ENCODE measurements at regions not wholly inside any gene's neighbourhood (a gene's known extent, or its start where the extent isn't known, plus 50 kb on each side); places are given as distances from the start of the nearest gene placed in this dataset.

DNA sequence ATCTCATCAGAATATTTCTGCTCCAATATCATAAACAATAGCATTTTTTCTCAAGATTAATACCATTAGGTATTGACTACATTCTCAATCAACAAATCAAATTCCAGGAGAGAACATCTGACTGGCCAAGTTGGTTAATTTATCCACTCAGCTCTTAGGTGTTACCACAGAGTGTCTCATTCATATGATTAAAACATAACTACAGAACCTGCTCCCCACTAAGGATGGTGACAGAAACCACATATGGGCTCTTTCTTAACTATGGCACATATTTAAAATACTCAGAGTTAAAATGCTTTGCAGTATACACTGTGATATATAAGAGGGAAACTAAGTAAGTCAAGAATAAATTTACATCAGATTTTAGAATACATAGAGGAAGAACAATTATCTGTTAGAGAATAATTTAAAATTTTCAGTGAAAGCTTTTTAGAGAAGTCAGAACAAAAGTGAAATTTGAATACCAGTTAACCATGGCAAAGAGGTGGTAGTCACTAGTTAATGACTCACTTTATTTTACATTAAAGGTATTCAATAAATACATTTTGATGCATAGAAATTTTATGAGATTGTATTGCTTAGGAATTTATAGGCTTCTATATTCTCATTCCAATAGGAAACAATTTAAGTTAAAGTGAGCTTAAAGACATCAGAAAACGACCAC is 1120.8 kb upstream of the TMEFF2 start:
- Histone ChIP-seq H3K4me3 (ENCODE audit: insufficient read depth in 1 of 2, low read depth in 1 of 2, low read length in 2 of 2) (no peak overlapping the region), H4K8ac (ENCODE audit: low read length) (no peak overlapping the region), H4K91ac (ENCODE audit: low read length) (no peak overlapping the region), H2BK12ac (ENCODE audit: low read length in 2 of 2) (no peak overlapping the region), H2AK5ac (ENCODE audit: low read length, severe bottlenecking) (no peak overlapping the region), H3K4me1 (ENCODE audit: control insufficient read depth, insufficient read depth, low read depth, low read length) (no peaks in the 10 kb centered on the region), H3K27me3 (ENCODE audit: control insufficient read depth in 1 of 2, insufficient read depth in 1 of 2, low read length in 2 of 2) (no peaks in the 10 kb centered on the region), H2BK120ac (ENCODE audit: low read depth, low read length) (no peak overlapping the region), H3K36me3 (ENCODE audit: control insufficient read depth in 1 of 2, insufficient read depth in 2 of 2, low read depth in 1 of 2, low read length in 2 of 2) (no peaks in the 10 kb centered on the region), H3K4ac (ENCODE audit: low read depth in 1 of 2, low read length in 2 of 2) (no peak overlapping the region), H3K14ac (ENCODE audit: low read length in 2 of 2) (no peak overlapping the region), H2BK5ac (ENCODE audit: low read depth, low read length, poor library complexity, severe bottlenecking) (no peak overlapping the region), H3K9ac (ENCODE audit: low read length) (no peak overlapping the region), H3K9me3 (ENCODE audit: control insufficient read depth, low read length) (no peaks in the 10 kb centered on the region), H3K4me2 (ENCODE audit: low read length, poor library complexity, severe bottlenecking) (no peak overlapping the region), H3K27ac (ENCODE audit: low read length, poor library complexity, severe bottlenecking) (no peak overlapping the region), H3K18ac (ENCODE audit: low read depth in 1 of 2, low read length in 2 of 2) (no peak overlapping the region), H2BK15ac (ENCODE audit: low read depth, poor library complexity, severe bottlenecking) (no peak overlapping the region), H2AFZ (ENCODE audit: low read depth, low read length) (no peak overlapping the region), H3K79me1 (replicated peaks; ENCODE audit: low read length, poor library complexity, severe bottlenecking) (no peaks in the 10 kb centered on the region), H3K23ac (ENCODE audit: low read length in 2 of 2) (no peak overlapping the region)
- DNase-seq = no peak
- no CpG with 5 or more reads among the region's 1 CpG for WGBS

- Histone ChIP-seq H3K79me1 (replicated peaks; ENCODE audit: low read length, poor library complexity, severe bottlenecking) (no peaks in the 10 kb centered on the region), H3K23ac (ENCODE audit: low read length in 2 of 2) (no peak overlapping the region), H3K9me3 (ENCODE audit: control insufficient read depth, low read length) (no peaks in the 10 kb centered on the region), H3K14ac (ENCODE audit: low read length in 2 of 2) (no peak overlapping the region), H4K8ac (ENCODE audit: low read length) (no peak overlapping the region), H2AK5ac (ENCODE audit: low read length, severe bottlenecking) (no peak overlapping the region), H3K18ac (ENCODE audit: low read depth in 1 of 2, low read length in 2 of 2) (no peak overlapping the region), H4K91ac (ENCODE audit: low read length) (no peak overlapping the region), H3K36me3 (ENCODE audit: control insufficient read depth in 1 of 2, insufficient read depth in 2 of 2, low read depth in 1 of 2, low read length in 2 of 2) (no peaks in the 10 kb centered on the region), H2BK12ac (ENCODE audit: low read length in 2 of 2) (no peak overlapping the region), H2BK5ac (ENCODE audit: low read depth, low read length, poor library complexity, severe bottlenecking) (no peak overlapping the region), H3K27ac (ENCODE audit: low read length, poor library complexity, severe bottlenecking) (no peak overlapping the region), H3K4me2 (ENCODE audit: low read length, poor library complexity, severe bottlenecking) (no peak overlapping the region), H2BK15ac (ENCODE audit: low read depth, poor library complexity, severe bottlenecking) (no peak overlapping the region), H3K4me3 (ENCODE audit: insufficient read depth in 1 of 2, low read depth in 1 of 2, low read length in 2 of 2) (no peak overlapping the region), H2BK120ac (ENCODE audit: low read depth, low read length) (no peak overlapping the region), H3K27me3 (ENCODE audit: control insufficient read depth in 1 of 2, insufficient read depth in 1 of 2, low read length in 2 of 2) (no peaks in the 10 kb centered on the region), H3K9ac (ENCODE audit: low read length) (no peak overlapping the region), H3K4ac (ENCODE audit: low read depth in 1 of 2, low read length in 2 of 2) (no peak overlapping the region), H3K4me1 (ENCODE audit: control insufficient read depth, insufficient read depth, low read depth, low read length) (no peaks in the 10 kb centered on the region), H2AFZ (ENCODE audit: low read depth, low read length) (no peak overlapping the region)
- DNase-seq = no peak
- 80% methylated on average over 2 of the region's 2 CpGs for WGBS
Measured at GRCh38 chr2:193303464-193303863, 1108.7 kb upstream of the TMEFF2 start.

GRCh38 chr2:193294371-193294770 is 1099.6 kb upstream of the TMEFF2 start:
- no peak overlapping the region for H3K27ac ChIP-seq (ENCODE audit: low read length, poor library complexity, severe bottlenecking)
- H3K14ac ChIP-seq (ENCODE audit: low read length in 2 of 2) = no peak overlapping the region
- no peak overlapping the region for H2BK15ac ChIP-seq (ENCODE audit: low read depth, poor library complexity, severe bottlenecking)
- H3K9ac ChIP-seq (ENCODE audit: low read length) = no peak overlapping the region
- no peak overlapping the region for H2BK120ac ChIP-seq (ENCODE audit: low read depth, low read length)
- no peak overlapping the region for H4K91ac ChIP-seq (ENCODE audit: low read length)
- WGBS = no CpG with 5 or more reads among the region's 1 CpG
- no peaks in the 10 kb centered on the region for H3K36me3 ChIP-seq (ENCODE audit: control insufficient read depth in 1 of 2, insufficient read depth in 2 of 2, low read depth in 1 of 2, low read length in 2 of 2)
- no peak overlapping the region for H3K18ac ChIP-seq (ENCODE audit: low read depth in 1 of 2, low read length in 2 of 2)
- no peak overlapping the region for H4K8ac ChIP-seq (ENCODE audit: low read length)
- no peak overlapping the region for H3K4me2 ChIP-seq (ENCODE audit: low read length, poor library complexity, severe bottlenecking)
- no peak overlapping the region for H3K23ac ChIP-seq (ENCODE audit: low read length in 2 of 2)
- no peaks in the 10 kb centered on the region for H3K27me3 ChIP-seq (ENCODE audit: control insufficient read depth in 1 of 2, insufficient read depth in 1 of 2, low read length in 2 of 2)
- no peak overlapping the region for H3K4me3 ChIP-seq (ENCODE audit: insufficient read depth in 1 of 2, low read depth in 1 of 2, low read length in 2 of 2)
- H3K79me1 ChIP-seq (replicated peaks; ENCODE audit: low read length, poor library complexity, severe bottlenecking) = no peaks in the 10 kb centered on the region
- no peak overlapping the region for H2BK12ac ChIP-seq (ENCODE audit: low read length in 2 of 2)
- no peak overlapping the region for H2BK5ac ChIP-seq (ENCODE audit: low read depth, low read length, poor library complexity, severe bottlenecking)
- H3K4me1 ChIP-seq (ENCODE audit: control insufficient read depth, insufficient read depth, low read depth, low read length) = no peaks in the 10 kb centered on the region
- peaks cover 6% of the 10 kb centered on the region for H3K9me3 ChIP-seq (ENCODE audit: control insufficient read depth, low read length)
- no peak overlapping the region for H2AFZ ChIP-seq (ENCODE audit: low read depth, low read length)
- H2AK5ac ChIP-seq (ENCODE audit: low read length, severe bottlenecking) = no peak overlapping the region
- no peak for DNase-seq
- H3K4ac ChIP-seq (ENCODE audit: low read depth in 1 of 2, low read length in 2 of 2) = no peak overlapping the region

GRCh38 chr2:193279361-193279760 is 1084.6 kb upstream of the TMEFF2 start:
- Histone ChIP-seq H3K14ac (ENCODE audit: low read length in 2 of 2) (no peak overlapping the region), H2BK120ac (ENCODE audit: low read depth, low read length) (no peak overlapping the region), H3K27ac (ENCODE audit: low read length, poor library complexity, severe bottlenecking) (no peak overlapping the region), H3K4me1 (ENCODE audit: control insufficient read depth, insufficient read depth, low read depth, low read length) (no peaks in the 10 kb centered on the region), H4K91ac (ENCODE audit: low read length) (no peak overlapping the region), H3K9me3 (ENCODE audit: control insufficient read depth, low read length) (no peaks in the 10 kb centered on the region), H3K4ac (ENCODE audit: low read depth in 1 of 2, low read length in 2 of 2) (no peak overlapping the region), H3K4me2 (ENCODE audit: low read length, poor library complexity, severe bottlenecking) (no peak overlapping the region), H3K23ac (ENCODE audit: low read length in 2 of 2) (no peak overlapping the region), H3K4me3 (ENCODE audit: insufficient read depth in 1 of 2, low read depth in 1 of 2, low read length in 2 of 2) (no peak overlapping the region), H3K79me1 (replicated peaks; ENCODE audit: low read length, poor library complexity, severe bottlenecking) (no peaks in the 10 kb centered on the region), H2AK5ac (ENCODE audit: low read length, severe bottlenecking) (no peak overlapping the region), H2BK12ac (ENCODE audit: low read length in 2 of 2) (no peak overlapping the region), H3K9ac (ENCODE audit: low read length) (no peak overlapping the region), H2BK15ac (ENCODE audit: low read depth, poor library complexity, severe bottlenecking) (no peak overlapping the region), H4K8ac (ENCODE audit: low read length) (no peak overlapping the region), H2AFZ (ENCODE audit: low read depth, low read length) (no peak overlapping the region), H2BK5ac (ENCODE audit: low read depth, low read length, poor library complexity, severe bottlenecking) (no peak overlapping the region), H3K36me3 (ENCODE audit: control insufficient read depth in 1 of 2, insufficient read depth in 2 of 2, low read depth in 1 of 2, low read length in 2 of 2) (no peaks in the 10 kb centered on the region), H3K18ac (ENCODE audit: low read depth in 1 of 2, low read length in 2 of 2) (no peak overlapping the region), H3K27me3 (ENCODE audit: control insufficient read depth in 1 of 2, insufficient read depth in 1 of 2, low read length in 2 of 2) (no peaks in the 10 kb centered on the region)
- no peak for DNase-seq
- no CpG with 5 or more reads among the region's 2 CpGs for WGBS
